ENCODE measurements at regions not wholly inside any gene's neighbourhood (a gene's known extent, or its start where the extent isn't known, plus 50 kb on each side); places are given as distances from the start of the nearest gene placed in this dataset.

- DNase-seq: no peak
- intact Hi-C loops (cut with DNase I): no loop called here
- no peak for ATAC-seq
These were observed 1927.9 kb upstream of the SEL1L start for GRCh38 chr14:83461521-83461920.

GRCh38 chr14:83462759-83463158, 1929.1 kb upstream of the SEL1L start:
- no peak for ATAC-seq
- intact Hi-C loops (cut with DNase I): no loop called here
- DNase-seq: no peak

GRCh38 chr14:83463500-83464098, 1929.9 kb upstream of the SEL1L start:
- intact Hi-C loops (cut with DNase I): no loop called here
- ATAC-seq (peak in 1 of 2 donors; percentile 49), DNase-seq (peak; percentile 26)

GRCh38 chr14:83467811-83468210, 1934.2 kb upstream of the SEL1L start:
- intact Hi-C loops (cut with DNase I): no loop called here
- ATAC-seq (no peak), DNase-seq (no peak)

DNA sequence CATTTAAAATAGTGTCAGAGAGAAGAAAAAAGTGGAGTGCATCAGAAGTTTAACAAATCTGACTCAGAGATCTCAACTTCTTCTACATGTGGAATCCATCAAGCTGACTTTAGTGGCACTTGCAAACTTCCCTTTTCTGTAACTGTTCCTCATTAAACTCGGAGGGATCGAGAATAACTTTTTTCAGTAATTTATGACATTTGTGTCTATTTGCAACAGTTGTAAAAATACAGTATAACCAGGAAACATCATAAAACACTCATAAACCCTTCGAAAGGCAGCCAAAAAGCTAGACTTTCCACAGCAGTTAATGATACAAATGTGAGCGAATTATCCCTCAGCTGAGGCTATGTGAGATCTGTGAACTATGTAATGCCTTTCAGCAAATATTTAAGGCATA, 1936.8 kb upstream of the SEL1L start:
- ATAC-seq (no peak), DNase-seq (no peak)
- intact Hi-C loops (cut with DNase I): no loop called here

GRCh38 chr14:83470959-83471695, 1937.5 kb upstream of the SEL1L start:
- intact Hi-C loops (cut with DNase I): no loop called here
- ATAC-seq (no peak), DNase-seq (no peak)

GRCh38 chr14:83473416-83474235, 1940.0 kb upstream of the SEL1L start:
- intact Hi-C loops (cut with DNase I): no loop called here
- ATAC-seq (no peak), DNase-seq (no peak)

- intact Hi-C loops (cut with DNase I): no loop called here
- DNase-seq: no peak
- ATAC-seq: no peak
These were observed 1945.1 kb upstream of the SEL1L start for GRCh38 chr14:83478741-83479140.

- DNase-seq (no peak), ATAC-seq (no peak)
- intact Hi-C loops (cut with DNase I): no loop called here
These were observed 1949.4 kb upstream of the SEL1L start for GRCh38 chr14:83483063-83483462.

- ATAC-seq: no peak
- intact Hi-C loops (cut with DNase I): no loop called here
- no peak for DNase-seq
These were observed 1951.9 kb upstream of the SEL1L start for GRCh38 chr14:83485591-83485990.

DNA sequence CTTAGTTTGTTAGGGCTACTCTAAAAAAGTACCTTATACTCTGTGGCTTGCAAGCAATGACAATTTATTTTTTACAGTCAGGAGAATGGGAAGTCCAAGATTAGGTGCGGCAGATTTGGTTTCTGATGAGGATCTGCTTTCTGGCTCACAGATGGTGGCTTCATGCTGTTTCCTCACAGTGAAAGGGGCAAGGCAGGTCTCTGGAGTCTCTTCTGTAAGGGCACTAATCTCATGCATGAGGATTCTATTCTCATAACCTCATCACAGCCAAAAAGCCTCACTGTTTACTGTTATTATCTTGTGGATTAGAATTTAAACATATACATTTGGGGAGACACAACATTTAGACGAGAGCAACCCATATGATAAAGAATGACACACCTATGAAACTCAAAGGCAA, 1957.4 kb upstream of the SEL1L start:
- ATAC-seq (no peak), DNase-seq (no peak)
- intact Hi-C loops (cut with DNase I): no loop called here

DNA sequence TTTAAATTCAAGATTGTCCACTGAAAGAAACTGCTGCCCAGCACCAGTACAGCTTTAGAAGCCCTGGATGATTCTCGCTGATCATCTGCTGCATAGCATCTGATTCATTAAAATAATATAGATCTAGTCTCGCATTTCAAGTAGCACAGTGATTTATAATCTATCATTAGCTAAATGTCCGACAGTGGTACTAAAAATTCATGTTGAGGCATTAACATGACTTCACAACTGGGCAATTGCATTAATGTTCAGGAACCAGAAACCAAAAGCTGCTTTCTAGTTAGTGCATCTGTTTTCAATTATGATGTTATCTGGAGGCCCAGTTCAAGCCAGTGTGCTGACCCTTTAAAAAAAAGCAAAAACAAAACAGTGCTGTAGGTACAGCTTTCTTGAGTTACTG, 1987.2 kb upstream of the SEL1L start:
- DNase-seq (no peak), ATAC-seq (no peak)
- intact Hi-C loops (cut with DNase I): no loop called here

DNA sequence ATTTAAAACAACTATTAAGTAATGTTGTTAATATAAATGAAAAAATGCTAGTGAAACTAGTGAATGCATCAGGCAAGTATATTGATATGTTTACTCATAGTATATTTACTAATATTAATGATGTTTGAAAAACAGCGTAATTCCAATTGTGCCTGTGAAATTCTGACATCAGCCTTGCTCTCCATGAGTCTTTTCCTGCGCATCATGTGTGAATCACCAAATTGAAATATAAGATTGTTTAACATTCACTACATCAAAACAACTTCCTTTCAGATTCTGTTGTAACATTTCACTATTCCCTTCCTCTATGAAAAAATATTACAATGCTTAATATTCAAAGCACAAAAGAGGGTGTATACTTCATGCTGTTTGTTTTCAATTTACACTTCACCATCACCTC, 1995.9 kb upstream of the SEL1L start:
- intact Hi-C loops (cut with DNase I): no loop called here
- no peak for DNase-seq
- ATAC-seq: no peak

GRCh38 chr14:83533734-83534133, 1996.2 kb upstream of the FLRT2 start:
- intact Hi-C loops (cut with DNase I): no loop called here
- DNase-seq: no peak
- no peak for ATAC-seq

DNA sequence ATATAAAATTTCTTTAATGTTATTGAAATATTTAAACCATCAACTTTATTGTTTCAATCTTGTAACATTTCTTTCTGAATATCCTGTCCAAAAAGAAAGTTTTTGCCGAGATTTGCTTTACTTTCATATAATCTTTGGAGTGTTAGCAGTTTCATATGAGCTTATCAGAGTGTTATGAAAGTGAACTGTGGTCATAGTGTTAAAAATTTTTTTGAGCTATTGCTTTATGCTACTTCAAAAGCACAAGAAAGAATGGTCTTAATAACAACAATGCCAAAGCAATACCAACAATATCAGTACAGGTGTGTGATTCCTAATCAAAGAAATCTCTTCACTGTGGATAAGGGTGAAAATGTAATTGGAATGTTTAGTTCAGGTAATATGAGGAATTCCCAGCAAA, 1994.9 kb upstream of the FLRT2 start:
- intact Hi-C loops (cut with DNase I): no loop called here
- DNase-seq (no peak), ATAC-seq (no peak)

- no peak for DNase-seq
- no peak for ATAC-seq
- intact Hi-C loops (cut with DNase I): no loop called here
These were observed 1994.5 kb upstream of the FLRT2 start for GRCh38 chr14:83535444-83535843.

- intact Hi-C loops (cut with DNase I): no loop called here
- no peak for ATAC-seq
- no peak for DNase-seq
These were observed 1988.8 kb upstream of the FLRT2 start for GRCh38 chr14:83541147-83541546.

DNA sequence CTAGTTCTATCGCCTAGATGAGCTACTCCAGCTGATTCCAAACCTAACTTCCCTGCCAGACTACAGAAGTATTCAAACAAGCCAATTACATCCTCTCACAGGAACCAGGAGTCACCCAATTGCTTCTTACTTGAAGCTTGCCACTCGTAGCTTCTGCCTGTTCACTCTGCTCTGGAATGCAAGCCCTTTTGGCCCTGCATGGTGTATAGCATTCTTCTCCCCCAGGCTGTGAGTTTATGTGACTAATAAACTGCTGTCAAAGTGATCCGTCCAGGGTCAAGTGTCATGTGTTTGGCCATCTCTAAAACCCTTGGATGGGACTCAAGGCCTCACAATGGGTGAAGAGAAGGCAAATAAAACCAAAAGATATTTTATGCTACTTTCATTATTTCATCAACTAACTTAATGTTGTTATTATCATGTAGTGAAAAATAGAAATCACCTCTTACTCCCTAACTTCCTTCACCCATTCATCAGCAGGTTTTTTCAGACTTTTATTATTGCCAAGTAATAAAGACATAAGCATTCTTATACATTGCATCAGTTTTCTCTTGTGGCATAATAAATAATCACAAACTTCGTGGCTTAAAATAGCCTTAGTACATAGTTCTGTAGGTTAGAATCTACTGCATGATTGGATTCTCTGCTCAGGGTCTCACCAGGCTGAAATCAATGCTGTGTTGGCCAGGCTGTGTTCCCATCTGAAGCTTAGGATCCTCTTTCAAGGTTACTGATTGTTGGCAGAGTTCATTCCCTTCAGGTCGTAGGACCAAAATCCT, 1981.7 kb upstream of the FLRT2 start:
- DNase-seq (no peak), ATAC-seq (no peak)
- intact Hi-C loops (cut with DNase I): no loop called here

- DNase-seq (no peak), ATAC-seq (no peak)
- intact Hi-C loops (cut with DNase I): no loop called here
These were observed 1973.9 kb upstream of the FLRT2 start for GRCh38 chr14:83556065-83556464.

All from left cardiac atrium (tissue), 4 donors.